CD4-positive, alpha-beta T cell treated with Interleukin-1 beta for 1 hour (primary cell): ENCODE measurements at regions not wholly inside any gene's neighbourhood (a gene's known extent, or its start where the extent isn't known, plus 50 kb on each side); places are given as distances from the start of the nearest gene placed in this dataset.
A peak's percentile ranks its signal among the peaks of the same experiment; 100 is the strongest.

Experiments
- DNase-seq, 2 donors: peaks; one replicate each; pipeline ENCODE4 v3.0.0-alpha.2; 2020 to 2022

DNA sequence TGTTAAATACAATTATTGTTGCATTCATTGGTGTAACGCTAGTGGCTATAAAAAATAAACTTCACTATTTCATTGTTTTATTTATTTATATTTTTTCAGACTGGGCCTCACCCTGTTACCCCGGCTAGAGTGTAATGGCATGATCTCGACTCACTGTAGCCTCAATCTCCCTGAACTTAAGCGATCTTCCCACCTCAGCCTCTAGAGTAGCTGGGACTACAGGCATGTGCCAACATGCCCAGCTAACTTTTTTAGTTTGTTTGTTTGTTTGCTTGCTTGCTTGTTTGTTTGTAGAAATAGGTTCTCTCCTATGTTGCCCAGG lies 387.4 kb upstream of the PTBP2 start:
- DNase-seq = no peak

DNA sequence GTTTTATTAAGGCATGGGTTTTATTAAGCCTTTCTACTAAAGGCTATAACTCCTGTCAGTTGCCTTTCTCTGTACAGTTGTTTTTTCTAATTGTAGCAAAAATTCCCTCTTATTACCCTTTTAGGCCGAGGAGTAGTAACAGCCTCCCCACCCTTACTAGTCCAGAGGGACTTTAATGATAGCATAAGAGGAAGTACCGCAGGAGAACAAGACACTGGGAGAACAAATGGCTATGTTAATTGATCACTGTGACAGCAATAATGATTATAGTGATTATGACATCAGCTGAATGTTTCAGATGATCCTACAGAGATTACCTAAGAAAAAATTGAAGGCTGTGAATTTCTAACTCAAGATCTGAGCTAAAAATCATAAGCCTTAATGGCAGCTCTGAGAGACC lies 383.0 kb upstream of the PTBP2 start:
- no peak for DNase-seq

DNA sequence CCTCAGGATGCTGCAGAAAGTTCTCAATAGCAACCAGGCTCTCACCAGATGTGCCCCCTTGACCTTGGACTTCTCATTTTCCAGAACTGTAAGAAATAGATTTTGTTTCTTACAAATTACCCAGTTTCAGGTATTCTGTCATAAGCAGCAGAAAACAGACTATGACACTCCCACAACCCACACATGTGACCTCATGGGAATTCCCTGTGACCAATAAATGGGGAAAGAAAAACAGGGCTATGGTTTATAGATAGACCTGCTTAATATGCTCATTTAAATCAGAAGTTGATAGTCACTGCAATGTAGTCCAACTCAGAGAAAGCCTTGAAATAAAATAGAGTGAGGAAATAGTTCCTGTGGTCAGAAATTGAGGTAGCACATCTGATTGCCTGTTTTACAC lies 380.9 kb upstream of the PTBP2 start:
- no peak for DNase-seq

DNA sequence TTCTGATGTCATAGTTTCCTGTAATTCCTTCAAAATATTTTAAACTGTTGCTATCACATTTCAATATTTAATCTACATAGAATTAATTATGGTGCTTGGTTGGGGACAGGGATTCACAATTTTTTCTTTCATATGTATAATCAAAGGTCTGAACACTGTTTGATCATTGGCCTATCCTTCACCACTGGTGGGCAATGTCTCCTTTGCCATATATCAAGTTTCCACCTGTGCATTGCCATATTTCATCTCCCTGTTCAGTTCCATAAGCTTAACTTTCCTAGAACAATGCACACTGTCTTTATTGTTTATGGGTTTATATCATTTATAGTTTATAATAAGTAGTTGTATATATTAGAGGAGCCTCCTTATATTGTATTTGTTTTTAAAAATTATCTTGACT lies 374.9 kb upstream of the PTBP2 start:
- DNase-seq = no peak

DNA sequence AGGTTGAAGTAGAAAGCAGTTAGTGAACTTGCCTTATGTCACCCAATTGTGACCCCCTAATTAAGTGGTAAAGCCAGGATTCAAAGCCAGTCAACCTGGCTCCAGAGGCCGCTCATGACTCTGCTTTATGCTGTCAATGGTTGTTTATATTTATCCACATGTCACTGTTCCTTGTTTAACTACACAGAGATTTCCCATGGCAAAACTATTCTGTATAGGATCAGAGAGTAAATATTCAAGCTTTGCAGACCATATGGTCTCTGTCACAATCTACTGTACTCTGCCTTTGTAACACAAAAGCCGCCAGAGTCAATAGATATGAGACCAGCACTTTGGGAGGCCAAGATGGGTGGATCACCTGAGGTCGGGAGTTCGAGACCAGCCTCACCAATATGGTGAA lies 371.7 kb upstream of the PTBP2 start:
- no peak for DNase-seq

DNA sequence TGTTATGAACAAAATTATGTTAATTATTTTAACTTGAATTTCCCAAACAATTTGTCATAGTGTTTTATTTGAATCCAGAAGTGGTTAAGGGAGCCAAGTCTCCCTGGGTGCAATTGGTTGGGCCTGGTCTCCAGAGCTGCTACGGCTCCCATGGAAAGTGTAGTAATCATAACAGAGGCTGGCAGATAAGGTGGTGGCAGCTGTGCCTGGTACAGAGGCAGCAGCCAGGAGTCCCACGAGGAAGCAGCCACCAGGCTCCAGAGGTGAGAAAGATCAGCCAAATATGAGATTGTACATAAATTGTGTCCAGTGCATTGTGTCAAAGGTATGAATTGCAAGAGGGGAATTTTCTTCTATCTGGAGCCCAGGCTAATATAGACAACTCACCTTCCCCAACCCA lies 368.9 kb upstream of the PTBP2 start:
- no peak for DNase-seq

DNA sequence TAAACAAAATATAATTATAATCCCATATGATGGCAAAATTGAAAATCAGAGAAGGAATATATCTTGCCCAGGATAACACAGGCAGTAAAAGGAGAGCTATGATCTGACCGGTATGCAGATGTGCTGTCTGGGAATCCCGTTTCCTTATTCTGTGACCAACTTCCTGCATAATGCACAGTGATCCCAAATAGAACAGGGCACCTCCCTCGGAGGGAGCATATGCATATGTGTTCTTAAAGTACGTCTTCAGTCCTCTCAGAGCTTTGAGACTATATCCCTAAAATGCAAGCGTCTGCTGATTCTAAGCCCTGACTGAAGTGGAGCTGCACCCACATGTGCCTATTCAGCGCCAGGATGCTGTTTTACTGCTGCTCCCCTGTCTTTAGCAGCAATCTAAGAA lies 366.1 kb upstream of the PTBP2 start:
- no peak for DNase-seq

DNA sequence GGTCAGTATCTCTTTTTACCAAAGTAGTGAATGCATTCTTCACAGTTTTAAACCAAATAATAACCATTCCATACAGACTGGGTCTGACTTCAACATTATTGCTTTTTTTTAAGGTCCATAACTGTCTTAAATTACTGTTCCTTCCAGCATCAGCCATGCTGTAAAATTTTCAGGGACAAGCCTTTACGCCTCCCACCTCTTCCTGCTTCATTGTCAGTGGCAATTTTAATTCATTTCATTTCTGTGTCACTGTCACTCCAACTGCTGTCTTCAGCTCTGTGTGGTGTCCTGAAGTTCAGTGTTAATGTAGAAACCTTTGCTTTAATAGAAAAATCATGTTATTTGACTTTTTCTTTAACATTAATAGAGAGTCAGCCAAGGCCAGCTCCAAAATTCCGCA lies 365.6 kb upstream of the PTBP2 start:
- DNase-seq = no peak

DNA sequence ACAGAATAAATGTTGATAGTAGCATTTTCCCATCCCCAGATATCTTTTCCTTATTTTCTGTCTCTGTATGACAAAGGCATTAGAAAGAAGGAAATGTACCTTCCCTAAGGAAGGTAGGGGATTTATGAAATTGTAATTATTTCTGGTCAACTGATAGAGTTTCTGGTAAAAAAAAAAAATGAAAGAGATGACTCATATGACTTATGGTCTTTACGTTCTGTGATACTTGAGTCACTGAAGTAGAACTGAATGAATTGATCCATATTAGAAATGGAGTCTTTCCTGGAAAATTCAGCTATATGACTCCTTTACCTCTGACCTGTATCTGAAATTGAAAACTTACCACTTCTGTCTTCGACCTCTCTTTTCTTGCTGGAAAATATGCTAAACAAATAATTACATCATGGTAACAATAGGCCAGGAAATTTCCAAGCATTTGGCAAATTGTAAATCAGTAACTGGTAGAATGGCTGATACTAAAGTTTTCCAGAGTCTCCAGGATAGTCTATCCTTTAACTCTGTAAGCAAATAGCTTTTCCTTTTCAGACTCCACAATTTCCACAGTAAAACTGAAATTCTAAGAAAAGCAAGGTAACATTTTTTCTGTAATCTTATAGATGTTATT lies 364.3 kb upstream of the PTBP2 start:
- no peak for DNase-seq

DNA sequence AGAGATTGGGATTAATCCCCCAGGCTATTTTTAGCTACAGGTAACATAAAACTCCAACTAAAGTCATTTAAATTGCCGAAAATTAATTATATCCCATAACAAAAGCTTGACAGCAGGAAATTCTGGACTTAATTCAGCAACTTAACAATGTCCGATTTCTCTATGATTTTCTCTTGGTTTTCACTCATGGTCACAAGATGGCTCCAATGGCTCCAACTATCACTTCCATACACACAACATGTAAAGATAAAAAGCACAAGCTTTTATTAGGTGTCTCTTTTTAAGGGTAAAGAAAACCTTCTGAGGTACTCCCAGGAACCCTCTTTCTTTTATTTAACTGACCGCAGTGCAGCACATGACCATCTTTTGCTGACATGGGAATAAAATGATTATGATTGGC lies 363.5 kb upstream of the PTBP2 start:
- DNase-seq = no peak

DNA sequence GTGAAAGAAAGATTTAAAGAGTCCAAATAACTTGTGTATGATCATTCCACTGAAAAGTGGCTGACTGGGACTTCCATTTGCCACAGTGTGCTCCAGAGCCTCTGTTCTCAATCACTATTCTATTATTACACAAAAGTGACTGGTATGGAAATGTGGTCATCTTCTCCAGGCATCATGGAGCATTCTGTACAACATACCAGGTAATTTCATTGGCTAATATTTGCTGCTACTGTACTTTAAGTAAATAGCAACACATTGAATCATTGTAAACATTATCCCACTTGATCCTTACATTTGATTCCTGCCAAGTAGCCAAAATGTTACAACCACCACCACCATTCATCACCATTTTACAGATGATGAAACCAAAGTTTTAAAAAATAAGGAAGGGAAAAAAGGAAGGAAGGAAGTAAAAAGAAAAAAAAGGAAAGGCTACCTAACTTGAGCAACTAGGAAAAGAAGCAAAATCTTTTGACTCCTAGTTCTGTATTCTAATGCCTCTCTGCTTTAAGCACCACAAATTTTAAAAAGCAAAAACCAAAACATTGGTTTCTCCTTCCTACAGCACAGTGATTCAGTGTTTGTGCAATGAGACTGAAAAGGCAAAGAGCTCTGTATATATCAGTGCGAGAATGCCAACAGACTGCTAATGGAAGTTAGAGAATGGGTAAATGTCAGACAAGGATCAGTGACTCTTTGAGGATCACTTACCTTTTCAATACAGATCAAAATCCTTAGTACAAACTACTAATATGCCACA lies 361.4 kb upstream of the PTBP2 start:
- DNase-seq = no peak

DNA sequence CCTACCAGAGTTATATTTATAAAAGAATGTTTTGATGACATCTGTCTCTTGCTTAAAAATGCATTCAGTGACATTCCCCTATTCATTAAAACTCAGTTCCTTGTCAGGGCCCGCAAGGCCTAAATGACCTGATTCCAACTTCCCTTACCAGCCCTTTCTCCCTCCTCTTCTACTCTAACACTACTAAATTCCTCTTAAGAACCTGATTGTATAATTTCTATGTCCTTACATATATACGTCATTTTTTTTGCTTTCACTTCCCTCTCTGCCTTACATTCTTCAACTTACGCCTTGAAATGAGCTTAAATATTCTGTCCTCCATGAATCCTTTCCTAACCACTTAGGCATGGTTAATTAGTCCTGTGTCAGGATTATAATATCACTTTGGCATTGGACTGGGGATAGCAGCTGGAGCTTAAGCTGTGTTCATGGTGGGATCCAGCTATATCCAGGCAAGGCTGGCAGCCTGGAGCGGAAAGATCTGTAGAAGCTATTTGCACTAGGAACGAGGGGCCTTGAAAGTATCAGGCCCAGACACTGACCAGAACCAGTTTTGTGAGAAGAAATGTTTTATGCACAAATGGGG lies 360.2 kb upstream of the PTBP2 start:
- no peak for DNase-seq

DNA sequence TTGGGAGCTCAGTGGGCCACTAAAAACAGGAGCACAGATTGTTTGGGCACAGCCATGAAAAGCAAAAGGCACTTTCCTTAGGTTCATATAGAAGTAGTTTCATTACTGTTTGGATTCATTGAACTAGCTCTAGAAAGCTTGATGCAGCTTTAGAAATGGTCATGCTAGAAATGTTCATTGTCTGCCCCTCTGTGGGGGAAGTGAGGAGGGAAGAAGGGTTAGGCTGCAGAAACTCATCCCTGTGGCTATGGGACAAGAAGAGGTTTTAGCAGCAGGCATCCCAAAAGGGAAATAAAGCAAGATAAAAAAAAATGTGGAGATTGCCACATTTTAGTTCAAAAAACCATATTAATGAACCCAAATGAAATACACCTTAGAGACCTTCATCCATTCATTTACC lies 359.6 kb upstream of the PTBP2 start:
- no peak for DNase-seq

DNA sequence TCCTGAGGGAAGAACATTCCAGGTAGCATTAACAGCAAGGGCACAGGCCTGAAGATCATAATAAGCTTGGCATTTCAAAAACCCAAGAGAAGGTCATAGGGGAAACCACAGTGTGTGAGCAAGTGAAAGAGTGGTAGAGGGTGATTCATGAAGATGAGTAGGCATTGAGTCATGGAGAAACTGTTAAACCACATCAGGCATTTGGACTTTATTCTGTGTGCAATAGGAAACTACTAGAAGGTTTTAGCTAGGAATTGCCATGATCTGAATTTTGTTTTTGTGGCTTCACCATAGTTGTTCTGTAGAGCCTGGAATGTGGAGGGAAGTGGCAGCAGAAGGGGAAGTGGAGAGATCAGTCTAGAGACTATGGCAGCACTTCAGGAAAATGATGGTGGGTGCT lies 359.0 kb upstream of the PTBP2 start:
- peak in 1 of 2 donors; percentile 1 for DNase-seq

DNA sequence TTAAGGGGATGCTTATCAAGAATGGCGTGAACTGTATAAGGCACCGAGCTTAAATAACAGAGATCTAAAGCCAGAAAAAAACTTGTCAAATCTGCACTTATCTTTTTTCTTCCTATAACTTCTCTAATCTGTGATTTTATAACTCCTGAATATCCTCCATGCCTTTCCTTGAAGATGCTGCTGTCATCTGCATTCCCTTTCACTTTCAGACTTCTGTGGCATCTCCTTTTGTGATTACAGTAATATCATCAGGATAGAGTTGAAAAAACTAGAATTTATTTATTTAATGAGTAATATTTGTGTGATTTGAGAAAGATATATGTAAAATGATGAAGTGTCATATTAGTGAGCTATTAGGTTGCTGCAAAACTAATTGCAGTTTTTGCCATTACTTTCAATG lies 357.8 kb upstream of the PTBP2 start:
- DNase-seq = no peak

DNA sequence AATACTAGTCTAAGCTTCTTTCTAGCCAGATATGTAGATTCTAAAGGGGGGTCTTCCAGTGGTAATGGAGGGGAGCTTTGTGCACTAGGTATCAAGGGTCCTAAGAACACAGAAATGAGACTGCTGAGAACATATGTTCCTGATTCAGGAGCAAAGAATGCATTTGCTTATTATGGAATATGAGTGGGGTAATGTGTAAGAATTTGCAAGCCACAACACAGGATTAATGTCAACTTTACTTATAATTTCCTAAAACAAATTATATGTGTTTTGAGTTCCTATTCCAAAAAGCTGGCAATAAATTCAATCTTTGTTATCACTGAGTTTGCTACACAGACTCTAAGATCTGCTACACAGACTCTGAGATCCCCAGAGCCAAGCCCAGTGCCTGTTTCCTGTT lies 357.0 kb upstream of the PTBP2 start:
- no peak for DNase-seq

DNA sequence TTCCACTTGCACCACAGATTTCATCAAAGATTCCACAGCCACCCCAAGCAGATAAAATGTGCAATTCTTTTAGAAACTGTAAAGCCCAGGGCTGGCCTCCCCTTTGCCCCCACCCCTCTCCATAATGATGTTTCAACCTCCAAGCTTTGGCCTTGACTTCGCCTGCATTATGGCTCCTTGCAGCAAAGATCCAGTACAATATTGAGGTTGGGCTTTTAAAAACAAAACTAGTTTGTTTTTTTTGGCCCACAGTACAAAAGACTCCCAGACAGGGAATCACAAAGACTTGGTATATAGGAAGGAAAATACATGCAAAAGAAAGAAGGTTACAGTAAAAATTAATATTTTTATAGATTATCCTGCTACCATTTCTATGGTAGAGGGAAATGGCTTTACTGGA lies 356.5 kb upstream of the PTBP2 start:
- DNase-seq = no peak

DNA sequence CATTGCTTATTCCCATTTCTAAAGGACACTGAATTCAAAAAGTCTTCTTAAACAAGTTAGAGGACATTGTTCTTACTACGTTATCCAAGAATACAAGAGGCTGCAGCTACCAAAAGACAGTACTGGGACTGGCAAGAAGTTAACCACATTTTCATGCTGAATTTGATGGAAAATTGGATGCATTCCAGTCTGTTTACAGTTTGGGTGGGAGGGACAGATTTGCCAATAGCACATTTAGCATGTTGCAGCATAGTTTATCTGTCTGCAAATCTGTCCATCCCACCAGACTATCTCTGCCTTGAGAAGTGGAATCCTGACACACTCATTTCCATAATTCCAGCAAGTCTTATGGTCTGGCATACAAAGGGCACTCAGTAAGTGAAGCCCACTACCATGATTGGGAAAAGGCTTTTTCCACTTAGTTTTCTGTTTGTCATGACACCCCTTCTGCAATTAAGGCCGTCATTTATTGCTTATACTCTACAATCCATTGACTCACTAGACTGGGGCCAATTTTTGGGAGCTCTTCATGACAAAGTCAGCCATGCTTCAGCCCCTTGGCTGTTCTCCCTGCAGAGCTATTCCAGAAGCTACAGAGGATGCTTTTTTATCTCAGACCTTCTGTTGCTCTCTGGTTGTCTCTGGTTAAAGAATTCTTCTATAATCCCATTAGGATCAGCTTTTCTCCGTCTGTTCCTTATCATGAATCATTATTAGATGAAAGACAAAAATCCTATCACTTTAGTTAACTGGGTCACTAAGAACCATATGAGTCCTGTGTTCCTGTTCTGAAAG lies 355.8 kb upstream of the PTBP2 start:
- DNase-seq = no peak

DNA sequence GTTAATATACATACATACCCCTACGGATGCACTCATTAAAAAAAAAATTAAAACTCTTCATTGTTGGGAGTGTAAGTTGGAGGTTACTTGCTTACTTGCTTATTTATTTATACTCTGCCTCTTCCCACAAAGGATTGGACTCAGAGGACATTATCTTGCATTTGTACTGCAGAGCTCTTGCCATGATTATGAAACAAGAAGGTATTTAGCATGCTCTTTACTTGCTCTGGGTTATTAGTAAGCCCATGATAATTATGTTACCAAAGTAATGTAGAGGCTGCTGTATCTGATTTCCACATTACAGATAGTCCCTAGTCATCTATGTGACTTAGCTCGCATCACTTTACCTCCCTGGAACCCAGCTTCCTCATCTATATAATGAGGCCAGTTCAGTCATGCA lies 355.1 kb upstream of the PTBP2 start:
- DNase-seq = no peak

DNA sequence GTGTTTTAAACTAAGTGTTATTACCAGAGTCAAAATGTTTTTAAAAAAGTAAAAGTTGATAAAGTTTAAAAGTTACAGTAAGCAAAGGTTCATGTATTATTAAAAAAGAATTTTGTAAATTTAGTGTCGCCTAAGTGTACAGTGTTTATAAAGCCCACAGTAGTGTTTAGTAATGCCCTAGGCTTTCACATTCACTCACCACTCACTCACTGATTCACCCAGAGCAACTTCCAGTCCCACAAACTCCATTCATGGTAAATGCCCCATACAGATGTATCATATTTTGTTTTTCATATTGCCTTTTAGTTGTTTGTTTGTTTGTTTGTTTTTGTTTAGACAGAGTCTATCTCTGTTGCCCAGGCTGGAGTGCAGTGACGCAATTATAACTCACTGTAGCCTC lies 353.8 kb upstream of the PTBP2 start:
- DNase-seq = no peak

DNA sequence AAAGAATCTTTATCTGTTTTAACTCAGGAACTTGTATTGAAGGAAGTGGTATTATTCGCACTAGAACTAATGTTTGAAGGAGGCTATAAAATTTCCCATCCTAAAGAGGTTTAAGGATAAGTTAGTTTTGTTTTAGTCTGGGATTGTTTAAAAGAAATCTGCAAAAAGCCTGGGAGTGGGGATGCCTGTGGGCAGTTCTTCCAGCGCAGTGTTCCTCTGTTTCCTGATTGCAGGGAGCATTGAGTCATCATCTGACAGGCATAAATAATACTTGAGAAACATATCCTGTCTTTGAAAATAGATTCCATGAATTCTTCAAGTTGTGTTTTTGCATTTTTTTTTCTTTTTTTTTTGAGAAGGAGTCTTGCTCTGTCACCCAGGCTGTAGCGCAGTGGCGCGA lies 350.8 kb upstream of the PTBP2 start:
- no peak for DNase-seq

DNA sequence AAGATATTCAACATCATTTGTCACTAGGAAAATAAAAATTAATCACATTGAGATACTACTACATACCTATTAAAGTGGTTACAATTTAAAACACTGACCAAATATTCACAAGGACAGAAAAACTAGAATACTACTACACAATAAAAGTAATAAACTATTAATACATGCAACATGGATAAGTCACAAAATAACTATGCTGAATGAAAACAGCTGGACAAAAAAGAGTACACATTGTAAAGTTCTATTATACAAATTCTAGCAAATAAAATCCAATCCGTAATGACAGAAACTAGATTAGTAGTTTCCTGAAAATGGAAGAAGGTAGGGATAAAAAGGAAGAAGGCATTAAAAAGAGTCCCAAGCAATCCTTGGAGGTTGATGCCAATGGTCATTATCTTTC lies 348.7 kb upstream of the PTBP2 start:
- no peak for DNase-seq

DNA sequence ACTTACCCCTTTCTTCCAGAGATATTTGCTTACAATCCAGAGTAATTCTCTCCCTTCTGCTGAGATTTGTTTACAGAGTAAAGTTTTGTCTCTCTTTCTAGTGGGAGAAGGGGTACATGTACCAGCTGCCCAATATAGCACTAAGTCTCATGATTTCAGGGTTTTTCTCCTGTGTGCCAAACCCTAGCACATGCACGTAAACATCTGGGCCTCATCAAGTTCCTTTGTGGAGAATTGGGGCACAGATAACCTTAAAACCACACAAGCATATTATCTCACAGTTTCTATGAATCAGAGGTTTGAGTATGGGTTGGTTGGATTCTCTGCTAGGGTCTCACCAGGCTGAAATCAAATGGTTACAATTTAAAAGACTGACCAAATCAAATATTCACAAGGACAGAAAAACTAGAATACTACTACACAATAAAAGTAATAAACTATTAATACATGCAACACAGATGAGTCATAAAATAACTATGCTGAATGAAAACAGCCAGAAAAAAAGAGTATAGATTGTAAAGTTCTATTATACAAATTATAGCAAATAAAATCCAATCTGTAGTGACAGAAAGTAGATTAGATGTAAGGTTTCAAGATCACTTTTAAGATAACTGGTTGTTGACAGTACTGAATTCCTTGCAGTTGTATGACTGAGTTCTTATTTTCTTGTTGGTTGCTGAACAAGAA lies 347.4 kb upstream of the PTBP2 start:
- no peak for DNase-seq
